ENCODE measurements at regions not wholly inside any gene's neighbourhood (a gene's known extent, or its start where the extent isn't known, plus 50 kb on each side); places are given as distances from the start of the nearest gene placed in this dataset.

DNA sequence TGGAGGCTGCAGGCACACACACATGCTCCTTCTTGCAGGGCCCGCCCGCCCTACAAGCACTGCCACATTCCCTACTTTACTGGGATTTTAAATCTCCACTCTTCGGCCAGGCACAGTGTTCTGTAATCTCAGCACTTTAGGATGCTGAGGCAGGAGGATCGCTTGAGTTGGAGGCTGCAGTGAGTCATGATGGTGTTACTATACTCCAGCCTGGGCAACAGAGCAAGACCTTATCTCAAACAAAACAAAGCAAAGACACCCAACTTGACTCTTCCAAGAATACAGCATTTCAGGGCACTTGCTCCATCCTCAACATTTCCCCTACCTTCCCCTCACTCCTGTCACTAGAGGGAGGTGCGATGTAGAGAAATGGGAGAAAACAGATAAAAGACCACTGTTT lies 194.0 kb downstream of the MYLK4 start:
- no peak for TF ChIP-seq POLR2A (IDR thresholded peaks at IDR 0.05)
- TF ChIP-seq, protein P1, sequence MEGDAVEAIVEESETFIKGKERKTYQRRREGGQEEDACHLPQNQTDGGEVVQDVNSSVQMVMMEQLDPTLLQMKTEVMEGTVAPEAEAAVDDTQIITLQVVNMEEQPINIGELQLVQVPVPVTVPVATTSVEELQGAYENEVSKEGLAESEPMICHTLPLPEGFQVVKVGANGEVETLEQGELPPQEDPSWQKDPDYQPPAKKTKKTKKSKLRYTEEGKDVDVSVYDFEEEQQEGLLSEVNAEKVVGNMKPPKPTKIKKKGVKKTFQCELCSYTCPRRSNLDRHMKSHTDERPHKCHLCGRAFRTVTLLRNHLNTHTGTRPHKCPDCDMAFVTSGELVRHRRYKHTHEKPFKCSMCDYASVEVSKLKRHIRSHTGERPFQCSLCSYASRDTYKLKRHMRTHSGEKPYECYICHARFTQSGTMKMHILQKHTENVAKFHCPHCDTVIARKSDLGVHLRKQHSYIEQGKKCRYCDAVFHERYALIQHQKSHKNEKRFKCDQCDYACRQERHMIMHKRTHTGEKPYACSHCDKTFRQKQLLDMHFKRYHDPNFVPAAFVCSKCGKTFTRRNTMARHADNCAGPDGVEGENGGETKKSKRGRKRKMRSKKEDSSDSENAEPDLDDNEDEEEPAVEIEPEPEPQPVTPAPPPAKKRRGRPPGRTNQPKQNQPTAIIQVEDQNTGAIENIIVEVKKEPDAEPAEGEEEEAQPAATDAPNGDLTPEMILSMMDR (IDR thresholded peaks at IDR 0.05), result no peak
